HG02870 (cell line): ENCODE measurements at regions not wholly inside any gene's neighbourhood (a gene's known extent, or its start where the extent isn't known, plus 50 kb on each side); places are given as distances from the start of the nearest gene placed in this dataset.
A peak's percentile ranks its signal among the peaks of the same experiment; 100 is the strongest.
"Not testable (repeated sequence)": the region's sequence is repeated elsewhere in the genome, so short reads cannot be mapped to it uniquely, and the experiment has no call there.

ENCODE experiments used
- ATAC-seq: cut with Tn5 transposase; IDR thresholded peaks from one replicate; pipeline ENCODE4 v1.9.1; 2021; ENCODE audit warnings: mild to moderate bottlenecking, moderate library complexity; ENCODE audit not compliant: unreplicated experiment

DNA sequence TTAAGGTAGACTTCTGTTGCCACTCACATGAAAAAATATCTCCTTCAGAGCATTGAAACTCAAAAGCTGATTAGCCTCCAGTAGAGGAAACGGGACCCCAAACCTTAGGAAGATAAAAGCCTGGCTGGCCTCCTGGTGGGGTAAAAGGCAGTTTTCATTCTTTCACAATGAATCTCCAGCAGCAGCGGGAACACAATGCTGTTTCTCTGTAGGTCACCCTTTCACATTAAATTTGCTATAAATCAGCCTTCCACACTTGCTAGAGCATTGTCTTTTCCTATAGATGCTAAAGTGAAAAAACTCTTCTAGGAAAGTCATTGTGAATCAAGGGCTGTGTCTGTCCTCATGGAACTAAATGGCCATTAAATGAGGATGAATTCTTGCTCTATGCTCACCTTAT is 207.3 kb upstream of the MAGEB2 start:
- ATAC-seq: no peak

DNA sequence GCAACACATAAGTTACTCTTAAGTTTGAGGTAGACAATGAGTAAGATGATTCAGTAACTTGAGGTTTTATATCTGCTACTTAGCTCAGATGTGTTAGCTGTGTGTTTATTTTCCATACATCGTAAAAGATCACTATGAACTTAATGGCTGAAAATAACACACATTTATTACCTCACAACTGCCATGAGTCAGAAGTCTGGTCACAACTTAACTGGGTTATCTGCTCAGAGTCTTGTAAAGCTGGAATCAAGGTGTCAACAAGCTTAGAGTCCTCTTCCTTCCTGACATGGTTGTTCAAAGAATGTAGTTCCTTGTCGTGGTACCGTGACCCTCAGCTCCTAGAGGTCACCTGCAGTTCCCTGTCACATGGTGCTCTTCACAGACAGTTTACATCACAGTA is 204.9 kb upstream of the MAGEB2 start:
- no peak for ATAC-seq

DNA sequence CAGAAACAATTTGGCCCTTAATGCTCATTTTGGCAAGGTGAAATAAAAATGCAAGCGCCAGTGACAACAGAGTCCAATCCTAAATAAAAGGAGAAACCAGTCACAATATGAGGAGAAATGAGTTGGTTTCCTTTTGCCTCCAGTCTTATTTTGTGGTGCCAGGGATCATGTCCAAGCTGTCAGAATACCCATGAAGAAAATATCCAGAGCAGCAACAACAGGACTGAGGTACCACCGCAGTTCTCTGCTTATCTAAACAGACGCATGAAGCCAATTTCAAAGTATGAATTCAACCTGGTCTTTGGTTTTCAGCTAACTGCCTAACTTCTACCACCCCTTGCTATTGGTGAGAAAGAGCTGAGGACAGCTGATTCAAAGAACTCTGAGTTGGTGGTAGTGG is 199.9 kb upstream of the MAGEB2 start:
- ATAC-seq: no peak

DNA sequence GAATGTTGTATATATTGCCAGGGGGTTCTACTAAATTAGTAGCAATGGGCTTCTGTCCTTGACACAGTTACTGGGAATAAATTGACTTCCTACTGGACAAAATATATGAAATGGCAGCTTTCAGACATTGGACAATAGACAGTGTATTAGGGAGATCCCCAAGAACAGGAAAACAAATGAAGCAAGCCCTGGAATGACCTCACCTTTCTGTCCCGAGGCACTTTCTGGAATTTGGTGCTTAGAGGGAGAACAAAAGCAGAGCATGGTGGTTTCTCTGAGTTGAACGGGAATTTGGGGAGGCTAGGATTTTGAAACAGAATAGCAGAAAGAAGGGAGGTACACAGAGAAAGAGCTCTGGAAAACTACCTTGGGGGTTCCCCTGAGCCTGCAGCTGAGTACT is 187.7 kb upstream of the MAGEB2 start:
- no peak for ATAC-seq

DNA sequence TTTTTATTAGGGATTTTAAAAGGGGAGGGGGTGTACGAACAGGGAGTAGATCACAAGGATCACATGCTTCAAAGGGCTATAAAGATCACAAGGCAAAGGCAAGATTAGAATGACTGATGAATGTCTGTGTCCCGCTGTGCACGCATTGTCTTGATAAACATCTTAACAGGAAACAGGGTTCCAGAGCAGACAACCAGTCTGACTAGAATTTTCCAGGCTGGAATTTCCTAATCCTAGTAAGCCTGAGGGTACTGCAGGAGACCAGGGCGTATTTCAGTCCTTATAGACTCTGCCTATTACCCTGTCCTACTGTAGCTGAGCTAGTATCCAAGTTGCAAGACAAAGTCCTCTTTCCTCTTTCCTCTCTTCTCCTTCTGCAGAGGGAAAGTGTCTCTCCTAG is 179.0 kb upstream of the MAGEB2 start:
- not testable (repeated sequence) for ATAC-seq

DNA sequence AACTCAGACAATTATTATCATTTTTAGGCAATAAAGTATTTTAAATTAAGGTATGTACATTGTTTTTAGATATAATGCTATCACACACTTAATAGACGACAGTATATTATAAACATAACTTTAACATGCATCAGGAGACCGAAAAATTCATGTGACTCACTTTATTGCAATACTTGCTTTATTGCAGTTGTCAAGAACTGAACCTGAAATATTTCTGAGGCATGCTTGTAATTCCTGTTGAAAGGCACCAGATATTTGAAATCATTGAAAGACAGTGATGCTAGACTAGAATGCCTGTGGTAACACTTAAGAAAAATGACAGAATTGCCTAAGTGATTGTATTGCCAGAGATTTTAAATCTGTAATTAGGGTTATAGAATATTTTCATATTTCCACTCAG is 175.6 kb upstream of the MAGEB2 start:
- ATAC-seq: no peak

DNA sequence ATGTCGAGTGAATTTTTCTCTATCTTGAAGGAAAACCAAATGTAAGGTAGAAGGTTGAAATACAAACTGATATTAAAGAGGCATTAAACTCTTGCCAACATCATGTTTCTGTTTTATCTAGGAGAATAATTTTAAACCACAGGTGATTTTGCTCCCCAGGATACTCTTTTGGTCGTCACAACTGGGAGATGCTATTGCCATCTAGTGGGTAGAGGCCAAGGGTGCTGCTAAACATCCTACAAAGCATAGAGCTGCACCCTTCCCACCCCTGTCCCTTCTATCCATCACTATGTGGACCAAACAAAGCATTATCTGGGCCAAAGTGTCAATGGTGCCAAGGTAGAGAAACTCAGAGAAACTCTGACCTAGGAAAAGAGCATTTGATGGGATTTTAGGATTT is 154.6 kb upstream of the MAGEB2 start:
- no peak for ATAC-seq

DNA sequence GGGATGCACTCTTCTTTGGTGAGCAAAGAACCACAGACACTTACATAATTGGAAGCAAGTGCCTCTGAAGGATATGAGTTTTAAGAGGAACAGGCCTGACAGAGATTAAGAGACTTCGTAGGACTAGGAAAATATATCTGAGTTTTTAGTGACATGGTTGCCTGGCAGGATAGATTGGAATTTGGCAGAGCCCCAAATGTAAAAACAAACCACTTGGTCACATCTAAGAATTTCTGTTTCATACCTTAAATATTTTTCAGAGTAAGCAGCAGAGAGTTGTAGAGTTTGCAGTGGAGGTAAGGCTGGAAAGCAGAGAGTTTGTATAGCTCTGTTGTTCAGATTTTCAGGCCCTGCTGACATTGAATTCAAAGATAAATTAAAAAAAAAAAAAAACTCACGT is 150.1 kb upstream of the MAGEB2 start:
- ATAC-seq: no peak

DNA sequence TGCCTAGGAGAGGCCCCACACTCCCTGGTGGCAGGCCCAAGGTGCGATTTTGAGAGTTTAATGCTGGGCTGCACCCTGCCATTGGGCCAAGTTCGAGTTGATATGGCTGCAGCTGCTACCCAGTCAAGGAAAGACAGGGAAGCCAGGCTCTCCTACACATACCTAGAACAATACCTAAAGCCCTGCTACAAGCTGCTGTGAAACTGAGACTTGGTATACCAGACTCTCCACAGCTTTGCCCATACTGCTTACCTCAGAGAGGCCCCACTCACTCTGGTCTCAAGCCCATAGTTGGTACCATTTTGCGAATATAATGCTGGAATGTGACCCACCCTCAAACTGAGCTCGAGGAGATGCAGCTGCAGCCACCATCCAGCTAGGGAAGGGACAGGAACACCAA is 147.7 kb upstream of the MAGEB2 start:
- no peak for ATAC-seq

DNA sequence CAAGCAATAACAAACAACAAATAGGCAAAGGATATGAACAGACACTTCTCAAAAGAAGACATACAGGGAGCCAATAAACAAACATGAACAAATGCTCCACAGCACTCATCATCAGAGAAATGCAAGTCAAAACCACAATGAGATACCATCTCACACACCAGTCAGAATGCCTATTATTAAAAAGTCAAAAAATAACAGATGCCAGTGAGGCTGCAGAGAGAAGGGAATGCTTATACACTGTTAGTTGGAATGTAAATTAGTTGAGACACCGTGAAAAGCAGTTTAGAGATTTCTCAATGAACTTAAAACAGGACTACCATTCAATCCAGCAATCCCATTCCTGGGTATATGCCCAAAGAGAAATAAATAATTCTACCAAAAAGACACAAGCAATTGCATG is 129.8 kb upstream of the MAGEB2 start:
- ATAC-seq: no peak

DNA sequence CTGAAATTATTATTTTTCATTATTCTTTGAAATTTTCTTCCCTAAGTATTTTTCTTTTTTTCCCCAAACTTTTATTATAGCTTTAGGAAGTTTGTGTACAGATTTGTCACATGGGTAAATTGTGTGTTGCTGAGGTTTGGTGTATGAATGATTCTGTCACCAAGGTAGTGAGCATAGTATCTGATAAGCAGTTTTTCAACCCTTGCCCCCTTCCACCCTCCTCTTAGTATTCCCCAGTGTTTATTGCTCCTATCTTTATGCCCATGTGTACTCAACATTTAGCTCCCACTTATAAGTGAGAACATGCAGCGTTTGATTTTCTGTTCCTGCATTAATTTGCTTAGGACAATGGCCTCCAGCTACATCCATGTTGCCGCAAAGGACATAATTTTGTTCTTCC is 103.9 kb upstream of the MAGEB2 start:
- no peak for ATAC-seq

DNA sequence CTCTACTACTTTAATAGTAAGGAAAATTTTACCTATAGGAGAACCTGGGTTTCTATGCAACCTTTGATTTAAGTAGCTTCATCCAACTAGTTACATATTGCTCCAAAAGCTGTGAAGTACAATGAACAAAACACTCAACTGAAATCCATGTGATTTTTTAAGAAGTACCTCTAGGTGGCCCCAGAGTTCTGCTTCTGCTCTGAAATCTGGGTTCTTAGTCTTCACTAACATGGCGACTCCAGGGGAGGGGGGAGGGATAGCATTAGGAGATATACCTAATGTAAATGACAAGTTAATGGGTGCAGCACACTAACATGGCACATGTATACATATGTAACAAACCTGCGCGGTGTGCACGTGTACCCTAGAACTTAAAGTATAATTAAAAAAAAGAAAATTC is 73.4 kb upstream of the MAGEB2 start:
- ATAC-seq: peak; percentile 96

DNA sequence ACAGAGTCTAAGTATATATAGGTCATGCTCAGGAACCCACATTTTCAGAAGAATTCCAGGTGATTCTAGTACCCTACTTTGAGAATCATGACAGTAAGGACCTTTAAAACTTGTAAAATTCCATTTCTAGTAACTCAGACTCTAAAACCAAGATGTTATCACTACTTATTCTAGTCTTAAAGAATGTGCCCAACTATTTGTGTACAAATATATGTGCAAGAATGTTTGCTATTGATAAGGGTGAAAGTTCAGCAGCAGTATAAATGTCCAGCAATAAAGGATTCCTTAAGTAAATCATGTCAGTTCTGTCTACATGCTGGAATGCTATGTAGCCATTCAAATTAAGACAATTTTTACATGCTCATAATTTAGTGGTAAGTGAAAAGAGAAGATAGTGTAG is 71.1 kb upstream of the MAGEB2 start:
- ATAC-seq: no peak

DNA sequence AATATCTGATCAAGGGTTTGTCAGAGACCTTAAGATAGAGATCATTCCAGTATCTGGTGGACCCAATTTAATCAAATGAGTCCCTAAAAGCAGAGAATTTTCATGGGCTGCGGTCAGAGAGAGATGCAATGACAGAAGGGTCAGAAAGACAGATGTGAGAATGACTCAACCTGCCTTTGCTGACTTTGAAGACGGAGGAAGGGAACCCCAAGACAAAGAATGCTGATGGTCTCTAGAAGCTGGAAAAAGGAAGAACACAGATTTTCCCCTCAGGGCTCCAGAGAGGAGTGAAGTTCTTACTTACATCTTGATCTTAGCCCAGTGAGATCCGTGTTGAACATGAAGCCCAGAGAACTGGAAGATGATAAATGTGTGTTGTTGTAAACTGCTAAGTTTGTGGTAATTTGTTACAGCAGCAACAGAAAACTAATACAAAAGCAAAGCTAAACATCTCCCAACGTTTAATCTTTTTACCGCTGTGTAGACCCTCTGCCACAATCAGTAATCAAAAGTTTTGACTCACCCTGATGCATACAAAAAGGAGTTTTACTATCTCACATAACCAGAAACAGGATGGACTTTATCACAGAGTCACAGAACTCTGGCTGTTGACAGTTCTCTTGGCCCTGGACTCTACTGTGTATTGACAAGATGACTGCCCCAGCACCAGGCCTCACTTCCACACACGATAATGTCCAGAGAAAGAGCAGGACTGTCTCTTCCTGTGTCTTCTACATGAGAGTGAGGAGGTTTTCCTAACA is 70.2 kb upstream of the MAGEB2 start:
- ATAC-seq: no peak

DNA sequence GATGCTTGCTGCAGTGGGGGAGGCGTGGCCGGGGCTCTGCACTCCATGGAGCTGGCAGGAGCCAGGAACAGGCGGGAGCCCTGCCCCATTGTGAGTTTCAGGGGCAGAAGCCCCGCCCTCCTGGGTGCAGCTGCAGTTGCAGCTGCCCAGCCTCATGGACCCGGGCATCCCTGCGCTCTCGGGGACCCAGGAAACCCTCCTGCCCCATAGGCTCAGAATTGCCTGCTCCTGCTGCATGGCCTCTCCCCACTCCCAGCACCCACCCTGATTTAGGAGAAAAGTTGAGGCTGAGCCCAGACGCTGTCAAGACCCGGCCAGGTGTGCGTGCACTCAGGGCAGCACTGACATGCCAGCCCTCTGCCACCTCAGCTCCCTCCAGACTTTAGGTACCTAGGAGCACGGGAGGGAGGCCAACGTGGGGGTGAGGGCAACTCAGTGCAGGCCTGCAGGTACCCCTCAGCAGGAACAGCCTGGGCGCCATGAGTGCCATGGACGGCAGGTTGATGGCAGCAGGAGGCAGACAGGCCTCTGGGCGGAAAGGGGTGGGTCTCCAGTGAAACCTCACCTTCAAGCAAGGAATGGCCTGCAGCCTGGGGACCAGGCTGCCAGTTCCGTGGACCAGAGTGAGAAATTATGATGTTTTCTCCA is 67.2 kb upstream of the MAGEB2 start:
- ATAC-seq: no peak

DNA sequence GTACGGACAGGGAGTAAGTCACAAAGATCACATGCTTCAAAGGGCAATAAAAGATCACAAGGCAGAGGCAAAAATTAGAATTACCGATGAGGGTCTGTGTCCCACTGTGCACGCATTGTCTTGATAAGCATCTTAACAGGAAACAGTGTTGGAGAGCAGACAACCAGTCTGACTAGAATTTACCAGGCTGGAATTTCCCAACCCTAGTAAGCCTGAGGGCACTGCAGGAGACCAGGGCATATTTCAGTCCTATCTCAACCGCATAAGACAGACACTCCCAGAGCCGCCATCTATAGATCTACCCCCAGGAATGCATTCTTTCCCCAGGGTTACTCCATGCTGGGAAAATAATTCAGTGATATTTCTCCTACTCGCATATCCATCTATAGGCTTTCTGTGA is 66.2 kb upstream of the MAGEB2 start:
- not testable (repeated sequence) for ATAC-seq

DNA sequence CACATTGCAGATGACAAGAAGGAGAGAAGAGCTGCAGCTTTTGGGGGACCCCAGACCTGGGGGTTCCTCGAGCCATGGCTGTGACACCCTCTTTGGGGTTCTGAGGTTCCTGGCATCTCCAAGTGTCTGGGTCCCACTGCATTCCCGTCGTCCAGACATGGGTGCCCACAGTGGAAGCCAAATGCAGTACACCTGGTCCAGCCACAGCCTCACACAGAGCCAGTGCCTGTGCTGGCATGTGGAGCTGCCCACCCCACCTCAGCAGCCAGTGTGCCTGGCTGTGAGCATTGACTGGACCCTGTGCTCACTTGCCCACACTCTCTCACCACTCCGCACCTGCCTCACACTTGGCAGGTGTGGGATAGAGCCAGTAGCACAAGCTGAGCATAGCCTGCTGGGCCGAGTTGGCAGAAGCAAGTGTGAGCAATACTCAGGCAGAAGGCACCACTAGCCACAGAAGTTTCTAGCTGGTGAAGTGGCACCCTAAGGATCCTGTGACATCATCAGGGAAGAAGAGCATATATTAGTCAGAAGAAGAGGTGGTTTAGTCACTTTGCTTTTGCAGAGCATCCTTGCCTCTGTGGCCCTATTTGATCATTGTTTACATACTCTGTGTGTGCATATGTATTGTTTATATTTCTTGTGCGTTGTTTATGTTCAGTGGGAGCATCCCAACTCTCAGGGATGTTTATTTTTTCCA is 65.0 kb upstream of the MAGEB2 start:
- no peak for ATAC-seq

DNA sequence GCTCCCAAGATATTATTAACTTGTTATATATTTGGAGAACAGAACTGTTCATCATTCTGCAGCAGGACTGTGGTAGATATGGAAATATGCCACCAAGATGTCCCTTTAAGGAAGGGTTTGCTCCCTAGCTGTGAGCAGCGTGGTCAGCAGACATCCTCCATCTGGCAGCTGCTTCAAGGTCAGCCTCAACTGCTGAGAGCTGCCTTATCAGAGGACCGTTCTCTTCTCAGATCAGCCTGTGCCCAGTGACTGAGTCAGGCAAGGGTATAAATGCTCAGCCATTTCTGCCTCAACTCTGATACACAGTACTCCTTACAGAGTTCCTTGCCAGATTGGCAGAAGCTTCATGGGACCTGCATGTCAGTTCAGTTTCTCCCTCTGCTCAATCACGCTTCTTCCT is 63.4 kb upstream of the MAGEB2 start:
- no peak for ATAC-seq

DNA sequence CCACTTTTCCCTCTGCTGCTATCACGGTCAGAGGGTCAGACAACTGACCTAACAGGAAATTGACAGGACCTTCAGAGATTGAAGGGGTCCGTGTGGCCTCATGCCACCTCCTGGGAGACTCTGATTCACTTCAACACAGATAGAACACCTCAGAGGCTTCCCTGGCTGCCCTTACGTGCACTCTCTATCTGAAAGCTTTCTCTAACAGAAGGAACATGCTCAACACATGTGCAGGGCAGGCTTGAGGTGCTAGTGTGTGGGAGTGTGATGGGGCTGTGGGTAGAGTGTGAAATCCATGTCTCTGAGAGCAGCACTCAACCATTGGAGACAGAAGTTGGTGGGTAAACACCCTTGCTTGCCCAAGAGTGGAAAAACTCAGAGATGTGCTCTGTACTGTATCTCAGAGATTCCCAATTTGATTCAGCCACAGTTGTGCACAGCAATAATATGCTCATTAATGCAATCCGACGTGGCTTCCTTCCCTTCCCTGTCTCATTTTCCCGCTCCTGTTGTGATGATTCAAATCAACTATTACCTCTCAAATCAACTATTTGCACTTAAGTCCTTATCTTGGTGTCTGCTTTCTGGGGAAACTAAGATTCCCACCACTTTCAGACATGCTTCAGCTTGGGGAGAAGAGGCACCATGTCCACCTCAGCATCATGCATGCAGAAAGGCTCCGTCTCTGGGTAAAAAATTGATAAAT is 62.0 kb upstream of the MAGEB2 start:
- ATAC-seq: no peak

DNA sequence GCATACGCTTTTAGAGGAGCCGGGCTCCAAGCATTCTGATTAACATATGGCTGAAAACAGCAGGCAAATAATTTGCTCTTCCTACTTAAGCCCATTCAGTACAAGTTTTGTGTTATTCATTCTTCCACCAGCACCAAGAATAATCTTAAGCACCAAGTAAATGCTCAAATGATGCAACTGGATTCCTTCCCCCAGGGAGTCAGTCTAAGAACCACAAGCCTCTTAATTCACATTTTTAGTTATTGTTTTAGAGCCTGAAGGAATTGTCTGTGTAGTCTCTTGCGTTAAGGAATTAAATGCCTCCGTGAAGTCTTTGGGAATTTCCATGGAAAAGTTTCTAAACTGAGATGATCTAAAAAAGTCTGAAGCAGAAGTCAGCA is 61.5 kb upstream of the MAGEB2 start:
- no peak for ATAC-seq

DNA sequence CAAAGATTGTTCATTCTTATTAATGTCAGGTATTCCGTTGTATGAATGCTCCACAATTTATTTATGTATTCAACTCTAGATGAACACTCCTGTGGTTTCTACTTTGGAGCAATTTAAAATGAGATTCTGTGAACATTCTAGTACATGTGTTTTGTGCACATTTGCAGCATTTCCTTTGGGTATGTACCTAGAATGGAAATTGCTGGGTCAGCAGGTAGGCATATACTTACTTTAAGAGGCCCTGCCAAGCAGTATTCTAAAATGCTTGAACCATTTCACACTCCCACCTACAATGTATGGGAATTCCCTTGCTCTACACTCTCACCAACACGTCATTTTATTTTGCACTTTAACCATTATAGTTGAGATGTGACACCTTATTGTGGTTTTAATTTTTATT is 59.4 kb upstream of the MAGEB2 start:
- no peak for ATAC-seq
